COR-L47 (cell line): ENCODE measurements at regions not wholly inside any gene's neighbourhood (a gene's known extent, or its start where the extent isn't known, plus 50 kb on each side); places are given as distances from the start of the nearest gene placed in this dataset.

Experiments
- DNase-seq: peaks from one replicate; lab custom pipeline; 2025; lab: John Stamatoyannopoulos, UW

GRCh38 chr6:94535798-94536197 is 1041.5 kb upstream of the MANEA start:
- no peak for DNase-seq

- DNase-seq, result no peak
These were observed 1065.7 kb upstream of the MANEA start for GRCh38 chr6:94511502-94512088.

- DNase-seq, result no peak
These were observed 1066.5 kb upstream of the MANEA start for GRCh38 chr6:94510877-94511276.

GRCh38 chr6:94501516-94501915 is 1075.8 kb upstream of the MANEA start:
- no peak for DNase-seq

GRCh38 chr6:94498099-94498498 is 1078.7 kb upstream of the EPHA7 start:
- DNase-seq, result no peak

- DNase-seq, result no peak
These were observed 1075.1 kb upstream of the EPHA7 start for GRCh38 chr6:94494500-94494899.

- no peak for DNase-seq
These were observed 1068.0 kb upstream of the EPHA7 start for GRCh38 chr6:94487371-94487770.

GRCh38 chr6:94478133-94479005 is 1059.0 kb upstream of the EPHA7 start:
- DNase-seq, result no peak

- no peak for DNase-seq
These were observed 1049.5 kb upstream of the EPHA7 start for GRCh38 chr6:94468830-94469229.

- DNase-seq, result no peak
These were observed 1044.7 kb upstream of the EPHA7 start for GRCh38 chr6:94464018-94464510.

GRCh38 chr6:94463306-94463705 is 1043.9 kb upstream of the EPHA7 start:
- no peak for DNase-seq

- DNase-seq, result no peak
These were observed 1042.9 kb upstream of the EPHA7 start for GRCh38 chr6:94462231-94462630.

GRCh38 chr6:94456266-94456665 is 1036.9 kb upstream of the EPHA7 start:
- DNase-seq, result no peak

- no peak for DNase-seq
These were observed 1034.9 kb upstream of the EPHA7 start for GRCh38 chr6:94454231-94454630.

- no peak for DNase-seq
These were observed 1026.8 kb upstream of the EPHA7 start for GRCh38 chr6:94446120-94446519.

GRCh38 chr6:94443701-94444100 is 1024.3 kb upstream of the EPHA7 start:
- DNase-seq, result no peak

- DNase-seq, result no peak
These were observed 1005.3 kb upstream of the EPHA7 start for GRCh38 chr6:94424692-94425091.

- no peak for DNase-seq
These were observed 998.0 kb upstream of the EPHA7 start for GRCh38 chr6:94417363-94417762.

- no peak for DNase-seq
These were observed 994.7 kb upstream of the EPHA7 start for GRCh38 chr6:94414041-94414440.

GRCh38 chr6:94401311-94401710 is 982.0 kb upstream of the EPHA7 start:
- DNase-seq, result no peak

- DNase-seq, result no peak
These were observed 975.5 kb upstream of the EPHA7 start for GRCh38 chr6:94394822-94395221.

GRCh38 chr6:94389218-94389617 is 969.9 kb upstream of the EPHA7 start:
- no peak for DNase-seq

GRCh38 chr6:94377835-94378234 is 958.5 kb upstream of the EPHA7 start:
- no peak for DNase-seq

GRCh38 chr6:94376876-94377275 is 957.5 kb upstream of the EPHA7 start:
- DNase-seq, result no peak
